ENCODE measurements at regions not wholly inside any gene's neighbourhood (a gene's known extent, or its start where the extent isn't known, plus 50 kb on each side); places are given as distances from the start of the nearest gene placed in this dataset.

- TF ChIP-seq CTCF (IDR thresholded peaks at IDR 0.05) (no peak), EP300 (IDR thresholded peaks at IDR 0.05) (no peak), POLR2A (IDR thresholded peaks at IDR 0.05) (no peak), POLR2AphosphoS5 (IDR thresholded peaks at IDR 0.05) (no peak)
Measured at GRCh38 chr1:81135524-81135923, 665.2 kb upstream of the ADGRL2 start.

All from sigmoid colon (tissue), 4 donors.